ENCODE measurements at regions not wholly inside any gene's neighbourhood (a gene's known extent, or its start where the extent isn't known, plus 50 kb on each side); places are given as distances from the start of the nearest gene placed in this dataset.

GRCh38 chr17:30600830-30601494, 123.8 kb downstream of the GOSR1 start:
- CTCF ChIA-PET (ENCODE audit: low intra/inter-chr PET ratio), result no interaction called here
- no peak overlapping the region for H2AFZ ChIP-seq (ENCODE audit: low read depth, low read length)
- no peaks in the 10 kb centered on the region for H3K9me3 ChIP-seq (replicated peaks; ENCODE audit: control insufficient read depth, insufficient read depth, low read depth, low read length)
- no TSS peak for BruUV-seq (replicated peaks)
- H3K9ac ChIP-seq (ENCODE audit: insufficient read depth in 1 of 2, low read depth in 2 of 2, low read length in 2 of 2), result no peak overlapping the region
- TF ChIP-seq CBX2 (IDR thresholded peaks at IDR 0.05; ENCODE audit: insufficient read depth, low read length, poor library complexity, severe bottlenecking) (no peak), JUN (IDR thresholded peaks at IDR 0.05; ENCODE audit: borderline replicate concordance, low read depth, low read length) (no peak), JUN (CRISPR knock-in tag; IDR thresholded peaks at IDR 0.05; ENCODE audit: borderline replicate concordance) (no peak), PRPF4 (IDR thresholded peaks at IDR 0.05; ENCODE audit: insufficient read depth, low read depth, low read length, poor library complexity, severe bottlenecking) (no peak), ZNF707 (CRISPR knock-in tag; conservative IDR thresholded peaks at IDR 0.05) (no peak), FOXP1 (CRISPR knock-in tag; IDR thresholded peaks at IDR 0.05) (no peak)
- H3K4me1 ChIP-seq (replicated peaks in 1 of 2; ENCODE audit: control insufficient read depth in 2 of 2, insufficient read depth in 2 of 2, low read length in 2 of 2), result peaks cover 0 to 14% of the 10 kb centered on the region in 2 experiments; a peak in 2 of 5 replicates
- WGBS (ENCODE audit: insufficient coverage, low coverage, missing lambda C conversion rate), result 24% methylated on average over 27 of the region's 49 CpGs
- H3K79me2 ChIP-seq (ENCODE audit: control insufficient read depth, insufficient read depth, low read length), result no peaks in the 10 kb centered on the region
- no peak overlapping the region for H3K4me2 ChIP-seq (ENCODE audit: insufficient read depth, low read length)
- intact Hi-C loops (cut with micrococcal nuclease), result no loop called here
- H3K9me1 ChIP-seq (ENCODE audit: control insufficient read depth, insufficient read depth, low read length), result no peaks in the 10 kb centered on the region
- no peaks in the 10 kb centered on the region for H4K20me1 ChIP-seq (replicated peaks; ENCODE audit: control insufficient read depth, insufficient read depth, low read length)
- no peaks in the 10 kb centered on the region for H3K36me3 ChIP-seq (ENCODE audit: control insufficient read depth, insufficient read depth, low read length)
- FAIRE-seq, result no peak
- in situ Hi-C loops (cut with MboI), result no loop called here
- POLR2A ChIA-PET, result no interaction called here
- no peak for ATAC-seq
- no peak overlapping the region for H3K4me3 ChIP-seq
- H3K27me3 ChIP-seq (ENCODE audit: control insufficient read depth in 2 of 2, insufficient read depth in 2 of 2, low read length in 2 of 2), result peaks cover 2 to 16% of the 10 kb centered on the region in 2 experiments; a peak in 4 of 5 replicates
- H3K27ac ChIP-seq (ENCODE audit: extremely low read depth, low read depth, low read length), result no peak overlapping the region
- peak in 1 of 4 experiments; percentile 2 for DNase-seq (ENCODE audit: extremely low read depth in 1 of 4, low spot score in 3 of 4)
